ENCODE measurements at regions not wholly inside any gene's neighbourhood (a gene's known extent, or its start where the extent isn't known, plus 50 kb on each side); places are given as distances from the start of the nearest gene placed in this dataset.

DNA sequence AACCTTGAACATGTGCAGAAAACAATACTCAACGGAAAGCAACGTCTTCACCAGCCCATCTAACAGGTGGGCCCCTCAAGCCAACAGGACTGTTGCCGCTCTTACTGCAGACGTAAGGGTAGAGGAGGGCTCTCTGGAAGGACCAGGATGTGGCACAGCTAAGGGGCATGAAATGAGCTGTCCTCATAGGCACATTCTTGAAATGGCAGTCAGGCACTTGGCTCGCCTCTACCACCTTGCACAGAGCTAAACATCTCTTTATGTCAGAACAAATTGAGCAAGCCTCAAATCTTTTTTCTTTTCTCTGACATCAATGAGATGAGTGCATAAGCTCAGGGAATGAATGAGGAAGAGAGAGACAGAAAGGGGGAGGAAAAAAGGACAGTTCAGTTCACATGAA lies 86.4 kb upstream of the ESRRG start:
- no peak for DNase-seq (ENCODE audit: low read depth, low spot score)
- H3K4me3 ChIP-seq (ENCODE audit: low read depth, low read length) = no peak overlapping the region
- ChIA-PET POLR2A (no interaction called here), CTCF (no interaction called here)
- TF ChIP-seq, protein P1, sequence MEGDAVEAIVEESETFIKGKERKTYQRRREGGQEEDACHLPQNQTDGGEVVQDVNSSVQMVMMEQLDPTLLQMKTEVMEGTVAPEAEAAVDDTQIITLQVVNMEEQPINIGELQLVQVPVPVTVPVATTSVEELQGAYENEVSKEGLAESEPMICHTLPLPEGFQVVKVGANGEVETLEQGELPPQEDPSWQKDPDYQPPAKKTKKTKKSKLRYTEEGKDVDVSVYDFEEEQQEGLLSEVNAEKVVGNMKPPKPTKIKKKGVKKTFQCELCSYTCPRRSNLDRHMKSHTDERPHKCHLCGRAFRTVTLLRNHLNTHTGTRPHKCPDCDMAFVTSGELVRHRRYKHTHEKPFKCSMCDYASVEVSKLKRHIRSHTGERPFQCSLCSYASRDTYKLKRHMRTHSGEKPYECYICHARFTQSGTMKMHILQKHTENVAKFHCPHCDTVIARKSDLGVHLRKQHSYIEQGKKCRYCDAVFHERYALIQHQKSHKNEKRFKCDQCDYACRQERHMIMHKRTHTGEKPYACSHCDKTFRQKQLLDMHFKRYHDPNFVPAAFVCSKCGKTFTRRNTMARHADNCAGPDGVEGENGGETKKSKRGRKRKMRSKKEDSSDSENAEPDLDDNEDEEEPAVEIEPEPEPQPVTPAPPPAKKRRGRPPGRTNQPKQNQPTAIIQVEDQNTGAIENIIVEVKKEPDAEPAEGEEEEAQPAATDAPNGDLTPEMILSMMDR (IDR thresholded peaks at IDR 0.05; ENCODE audit: insufficient read depth, low read length, missing control alignments) = no peak

DNA sequence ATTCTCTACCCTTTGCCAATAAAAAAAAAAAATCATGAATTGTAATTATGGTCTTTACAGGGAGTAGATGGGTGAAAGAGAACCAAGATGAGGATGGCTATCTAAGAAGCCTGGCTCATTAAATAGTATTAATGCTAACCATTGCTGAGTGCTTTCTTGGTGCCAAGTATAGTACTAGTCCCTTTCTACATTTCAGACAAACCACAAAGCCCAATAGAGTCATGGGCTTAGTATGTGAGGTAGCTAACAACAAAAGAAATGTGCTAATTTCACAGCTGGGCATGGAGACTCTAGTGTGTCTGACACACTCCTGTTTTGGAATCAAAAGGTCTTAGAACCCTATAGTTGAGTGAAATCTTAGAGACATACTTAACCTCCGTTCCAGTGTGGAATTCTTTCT lies 84.5 kb upstream of the ESRRG start:
- TF ChIP-seq, protein P1 (IDR thresholded peaks at IDR 0.05; ENCODE audit: insufficient read depth, low read length, missing control alignments) = no peak
- no peak overlapping the region for H3K4me3 ChIP-seq (ENCODE audit: low read depth, low read length)
- no peak for DNase-seq (ENCODE audit: low read depth, low spot score)
- ChIA-PET CTCF (interaction anchor here (1.0 kb wide), 1 partner anchor 58 kb away, joined by 3 read pairs; no protein-coding TSS in a partner anchor), POLR2A (no interaction called here)

DNA sequence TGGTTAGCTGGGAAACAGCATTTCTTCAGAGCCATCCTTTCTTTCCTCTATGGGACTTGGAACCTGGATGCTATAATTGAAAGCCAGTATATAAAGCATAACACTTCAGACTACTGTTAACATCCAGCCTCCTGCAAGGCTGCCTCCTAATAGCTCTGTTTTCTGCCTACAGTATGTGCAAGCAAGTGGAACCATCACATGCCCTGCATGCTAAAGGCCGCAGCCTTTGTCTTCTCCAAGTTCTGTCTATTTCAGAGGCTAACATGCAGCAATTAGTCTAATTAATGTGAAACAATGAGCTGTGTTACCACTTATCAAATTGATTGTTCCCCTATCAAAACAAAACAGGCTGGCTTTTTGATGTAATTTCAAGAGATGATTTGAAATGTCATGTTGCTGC lies 82.7 kb upstream of the ESRRG start:
- DNase-seq (ENCODE audit: low read depth, low spot score) = no peak
- ChIA-PET CTCF (interaction anchor here (0.6 kb wide), 1 partner anchor 361 kb away, joined by 3 read pairs; no protein-coding TSS in a partner anchor), POLR2A (no interaction called here)
- no peak overlapping the region for H3K4me3 ChIP-seq (ENCODE audit: low read depth, low read length)
- TF ChIP-seq, protein P1 (IDR thresholded peaks at IDR 0.05; ENCODE audit: insufficient read depth, low read length, missing control alignments) = no peak

DNA sequence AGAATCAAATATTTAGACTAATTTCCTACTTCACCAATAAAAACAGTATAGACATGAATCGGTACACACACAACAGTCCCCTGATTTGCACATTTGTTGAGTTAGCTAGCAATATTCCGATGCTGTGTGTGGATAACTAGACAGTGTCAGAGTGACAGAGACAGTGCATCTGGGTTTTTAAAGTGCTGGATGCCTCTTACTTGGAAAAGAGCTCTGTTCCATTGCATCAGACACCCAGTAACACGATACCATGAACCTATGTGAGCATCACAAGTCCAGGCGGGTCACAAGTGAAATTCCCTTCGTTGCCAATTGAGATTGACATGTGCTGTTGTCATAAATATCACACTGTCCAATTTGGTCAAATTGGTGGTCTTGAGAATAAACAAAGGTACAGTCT lies 82.0 kb upstream of the ESRRG start:
- POLR2A ChIA-PET = no interaction called here
- DNase-seq (ENCODE audit: low read depth, low spot score) = no peak
- TF ChIP-seq, protein P1 (IDR thresholded peaks at IDR 0.05; ENCODE audit: insufficient read depth, low read length, missing control alignments) = no peak
- no peak overlapping the region for H3K4me3 ChIP-seq (ENCODE audit: low read depth, low read length)
- CTCF ChIA-PET = no interaction called here

DNA sequence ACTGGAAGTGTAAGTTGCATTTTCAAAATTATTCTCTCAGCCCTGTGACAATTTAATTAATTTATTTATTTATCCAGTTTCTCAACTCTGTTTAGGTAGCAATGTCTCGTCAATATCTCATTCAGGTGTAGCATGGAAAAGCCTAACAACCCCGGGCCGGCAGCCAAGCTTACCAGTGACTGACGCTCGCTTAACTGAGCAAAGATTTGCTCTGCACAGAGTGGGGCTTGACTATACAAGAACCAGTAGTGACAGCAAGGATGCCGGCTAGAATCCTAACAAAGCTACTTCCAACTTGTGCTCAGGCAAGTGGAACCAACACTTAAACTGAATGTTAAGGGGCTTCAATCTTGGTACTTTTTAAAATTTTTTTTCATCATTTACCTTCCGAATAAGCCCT lies 80.9 kb upstream of the ESRRG start:
- TF ChIP-seq, protein P1 (IDR thresholded peaks at IDR 0.05; ENCODE audit: insufficient read depth, low read length, missing control alignments) = no peak
- no peak overlapping the region for H3K4me3 ChIP-seq (ENCODE audit: low read depth, low read length)
- ChIA-PET POLR2A (no interaction called here), CTCF (no interaction called here)
- DNase-seq (ENCODE audit: low read depth, low spot score) = no peak

DNA sequence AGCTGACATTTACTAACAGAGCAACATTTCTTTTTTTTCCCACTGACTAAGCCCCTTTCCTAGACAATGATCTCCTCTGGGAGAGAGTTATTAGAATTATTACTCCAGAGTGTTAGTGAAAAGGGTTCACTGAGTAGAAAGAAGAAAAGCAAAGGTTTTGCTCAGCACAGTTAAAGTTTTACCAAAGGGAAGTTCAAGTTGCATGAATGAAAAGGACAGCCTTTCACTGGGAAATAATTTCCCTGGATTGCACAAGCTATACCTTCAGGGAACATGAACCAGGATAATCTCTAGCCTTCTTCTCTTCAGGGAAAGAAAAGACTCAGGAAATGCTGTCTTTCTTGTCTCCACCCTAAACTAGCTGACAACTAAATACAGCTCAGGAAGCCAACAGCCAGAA lies 71.4 kb upstream of the ESRRG start:
- POLR2A ChIA-PET = no interaction called here
- no peak overlapping the region for H3K4me3 ChIP-seq (ENCODE audit: low read depth, low read length)
- CTCF ChIA-PET = no interaction called here
- no peak for DNase-seq (ENCODE audit: low read depth, low spot score)
- TF ChIP-seq, protein P1 (IDR thresholded peaks at IDR 0.05; ENCODE audit: insufficient read depth, low read length, missing control alignments) = no peak
